GM04504 (cell line): ENCODE measurements at regions not wholly inside any gene's neighbourhood (a gene's known extent, or its start where the extent isn't known, plus 50 kb on each side); places are given as distances from the start of the nearest gene placed in this dataset.

Experiments
- DNase-seq: peaks from one replicate; pipeline ENCODE4 v3.0.0-alpha.2; 2012; ENCODE audit warnings: low read depth

GRCh38 chr3:193827040-193827669, 234.1 kb downstream of the OPA1 start:
- no peak for DNase-seq

DNA sequence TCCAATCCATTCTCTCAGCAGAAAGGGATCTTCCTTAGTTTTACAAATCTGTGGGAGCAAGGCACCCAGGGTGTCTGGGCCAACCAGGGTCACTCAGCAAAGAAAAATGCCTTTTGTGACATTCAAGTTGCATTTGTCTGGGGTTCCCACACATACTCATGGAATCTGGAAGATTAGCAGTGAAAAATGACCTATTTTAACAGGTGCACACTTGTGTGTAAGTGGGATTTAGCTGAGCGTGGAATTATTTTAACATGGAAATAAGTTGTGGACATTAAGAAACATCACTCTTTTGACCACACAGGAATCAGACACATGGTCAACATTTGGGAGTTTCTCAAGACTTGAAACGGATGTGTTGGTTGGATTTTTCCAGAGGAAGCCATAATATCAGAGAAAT, 234.9 kb downstream of the OPA1 start:
- DNase-seq, result no peak

DNA sequence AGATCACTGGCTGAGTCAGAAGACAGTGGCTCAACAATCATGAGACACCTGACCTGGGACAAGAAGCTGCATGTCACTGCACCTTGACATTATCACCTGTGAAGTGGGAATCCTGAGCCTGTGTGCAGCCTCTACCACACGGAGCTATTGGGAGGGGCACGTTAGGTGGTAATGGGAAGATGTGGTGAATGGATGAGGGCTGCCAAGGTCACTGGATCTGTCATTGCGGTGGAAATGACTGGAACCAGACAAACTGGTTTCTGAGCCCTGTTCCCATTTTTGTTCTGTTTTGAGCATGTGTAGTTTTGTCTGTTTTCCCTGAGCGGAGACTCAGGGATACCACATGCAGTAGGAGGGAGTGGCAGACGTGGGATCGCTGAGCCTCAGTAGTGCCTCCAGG, 235.5 kb downstream of the OPA1 start:
- no peak for DNase-seq

GRCh38 chr3:193829781-193830180, 236.8 kb downstream of the OPA1 start:
- DNase-seq, result peak; percentile 9

DNA sequence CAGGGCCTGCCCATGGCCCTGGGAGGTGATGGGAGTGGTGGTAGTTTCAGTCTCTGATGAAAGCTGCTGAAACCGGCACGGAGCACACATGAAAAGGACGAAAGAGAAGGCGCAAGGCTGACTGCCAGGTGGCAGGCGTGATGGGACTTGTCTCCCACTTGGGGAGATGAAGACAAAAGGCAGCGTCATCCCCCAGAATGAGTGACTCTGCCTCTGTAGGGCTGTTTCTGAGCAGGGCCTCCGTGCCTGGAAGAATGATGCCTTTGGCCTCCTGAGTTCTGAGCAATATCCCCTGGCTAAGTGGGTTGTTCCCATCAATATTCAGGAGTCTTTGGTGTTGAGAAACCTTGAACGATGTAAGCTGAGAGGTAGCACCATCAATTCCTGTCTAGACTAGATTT, 237.8 kb downstream of the OPA1 start:
- no peak for DNase-seq

DNA sequence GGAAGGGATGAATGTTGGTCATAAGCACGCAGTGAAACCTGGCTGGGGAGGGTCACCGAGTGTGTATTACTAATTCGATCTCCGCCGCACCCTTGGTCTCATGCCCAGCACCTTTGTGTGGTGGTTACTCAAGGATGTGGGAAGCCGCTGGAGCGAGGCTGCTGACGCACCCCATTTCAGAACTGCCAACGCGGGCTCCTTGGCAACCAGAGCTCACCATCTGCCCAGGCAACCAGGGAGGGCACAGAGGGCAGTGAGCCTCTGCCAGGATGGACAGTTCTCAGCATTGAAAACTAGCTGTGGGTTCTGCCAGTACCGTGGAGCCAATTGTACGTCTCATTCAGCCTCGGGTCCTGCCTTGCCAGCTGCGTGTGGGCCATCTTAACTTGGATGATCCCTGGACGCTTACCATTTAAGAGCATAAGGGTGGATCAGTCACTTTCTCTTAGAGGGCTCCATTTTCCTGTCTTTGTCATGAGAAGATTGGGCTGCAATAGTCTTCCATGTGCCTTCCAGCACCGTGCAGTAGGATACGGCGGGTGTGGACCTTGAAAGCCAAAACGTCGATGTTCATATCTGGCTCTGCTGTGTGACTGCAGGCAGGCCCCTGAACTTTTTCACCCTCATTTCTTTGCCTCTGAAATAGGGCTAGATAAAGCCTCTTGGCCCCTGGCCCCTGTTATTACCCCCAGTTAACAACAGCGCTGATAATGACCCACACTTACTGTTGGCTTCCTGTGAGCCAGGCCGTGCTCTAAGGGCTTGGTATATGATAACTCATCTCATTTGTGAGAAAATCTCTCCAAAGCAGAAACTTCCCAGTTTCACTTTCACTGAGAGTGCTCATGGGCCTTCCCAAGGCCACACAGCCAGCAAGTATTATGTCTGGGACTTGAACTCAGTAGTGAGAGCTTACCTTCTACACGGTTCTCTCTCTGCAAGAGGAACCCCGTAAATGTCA, 238.8 kb downstream of the OPA1 start:
- DNase-seq, result no peak

GRCh38 chr3:193832833-193833413, 239.9 kb downstream of the OPA1 start:
- DNase-seq, result no peak

DNA sequence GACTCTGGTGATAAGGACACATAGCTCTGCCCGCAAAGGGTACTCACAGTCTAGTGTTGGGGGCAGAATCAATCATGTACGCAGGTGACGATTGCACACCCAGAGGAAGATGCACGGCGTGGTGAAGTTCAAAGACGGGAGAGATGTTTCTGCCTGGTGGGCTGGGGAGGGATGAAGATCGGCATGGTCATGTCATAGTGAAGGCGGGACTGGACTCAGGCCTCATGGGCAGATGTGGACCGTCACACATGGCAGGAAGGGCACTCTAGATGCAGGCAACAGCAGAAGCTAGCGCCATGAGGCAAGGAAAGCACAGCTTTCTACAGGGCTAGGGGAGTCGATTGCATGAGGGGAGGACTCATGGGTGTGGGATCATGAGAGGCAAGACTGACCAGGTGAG, 240.6 kb downstream of the OPA1 start:
- no peak for DNase-seq

- DNase-seq, result no peak
Observed at GRCh38 chr3:193835414-193835813, 242.4 kb downstream of the OPA1 start.

GRCh38 chr3:193836511-193836910, 243.5 kb downstream of the OPA1 start:
- DNase-seq, result no peak

- no peak for DNase-seq
Observed at GRCh38 chr3:193836918-193837317, 243.9 kb downstream of the OPA1 start.

GRCh38 chr3:193837347-193837827, 244.4 kb downstream of the OPA1 start:
- DNase-seq, result no peak

DNA sequence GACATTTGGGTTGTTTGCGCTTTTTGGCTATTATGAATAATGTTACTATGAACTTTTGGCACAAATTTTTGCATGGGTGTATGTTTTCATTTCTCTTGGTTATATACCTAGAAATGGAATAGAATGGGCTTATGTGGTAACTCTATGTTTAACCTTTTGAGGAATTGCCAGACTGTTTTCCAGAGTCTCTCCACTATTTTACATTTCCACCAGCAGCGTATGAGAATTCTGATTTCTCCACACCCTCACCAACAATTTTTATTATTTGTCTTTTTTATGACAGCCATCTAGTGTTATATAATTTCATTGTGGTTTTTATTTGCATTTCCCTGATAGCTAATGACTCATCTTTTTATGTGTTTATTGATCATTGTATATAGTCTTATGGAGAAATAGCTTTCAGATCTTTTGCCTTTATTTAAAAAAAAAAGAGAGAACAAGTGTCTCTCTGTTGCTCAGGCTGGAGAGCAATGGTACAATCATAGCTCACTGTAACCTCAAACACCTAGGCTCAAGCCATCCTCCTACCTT, 247.2 kb downstream of the OPA1 start:
- DNase-seq, result no peak

DNA sequence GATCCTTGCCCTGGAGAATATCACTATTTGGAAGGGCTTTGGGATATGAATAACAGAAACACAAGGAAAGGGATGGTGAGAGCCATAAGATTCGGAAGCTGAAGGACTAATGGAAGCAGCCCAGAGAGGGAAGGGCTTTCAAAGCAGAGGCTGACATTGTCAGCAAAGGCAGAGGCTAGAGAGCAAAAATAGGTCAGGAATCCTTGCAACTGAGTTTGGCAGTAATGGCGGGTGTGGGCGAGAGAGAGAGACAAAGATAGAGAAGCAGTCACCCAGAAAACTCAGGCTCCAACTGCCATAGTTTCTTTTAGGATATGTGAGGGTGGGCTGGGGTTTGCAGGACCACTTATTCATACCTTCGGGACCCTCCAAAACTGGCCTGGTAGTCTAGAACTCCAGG, 248.6 kb downstream of the OPA1 start:
- DNase-seq, result no peak

DNA sequence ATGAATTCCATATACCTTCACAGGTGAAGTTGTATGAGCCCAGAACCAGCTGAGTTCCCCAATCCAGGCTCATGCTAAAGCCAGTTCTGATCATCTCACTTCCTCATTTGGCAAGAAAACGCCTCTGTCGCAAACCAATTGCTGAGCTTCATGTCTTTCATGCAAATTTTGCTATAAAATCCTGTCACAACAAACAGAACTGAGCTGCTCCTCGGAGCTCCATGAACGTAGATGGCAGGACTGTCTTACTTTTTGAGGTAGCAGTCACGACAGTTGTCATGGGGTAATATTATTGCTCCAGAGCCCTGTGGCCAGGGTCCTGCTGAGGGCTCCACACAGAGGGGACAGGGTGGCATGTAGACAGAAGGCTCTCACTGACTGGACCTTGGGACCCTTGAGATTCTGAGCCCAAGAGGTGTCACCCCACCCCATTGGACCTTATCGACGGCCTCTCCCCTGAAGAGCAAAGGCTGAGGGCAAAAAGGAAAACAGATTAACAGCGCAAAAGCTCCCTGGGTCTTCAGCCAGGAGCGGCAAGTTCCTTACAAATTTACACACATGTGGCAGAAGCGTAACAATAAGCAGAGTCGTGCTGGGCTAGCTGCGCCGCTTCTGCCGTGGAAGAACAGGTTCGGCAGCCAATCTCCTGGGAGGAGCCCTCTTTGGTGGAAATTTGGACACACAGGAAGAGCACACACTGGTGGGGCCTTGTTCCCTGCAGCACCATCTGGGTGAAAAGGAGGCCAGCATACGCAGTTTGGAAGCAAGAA, 249.2 kb downstream of the OPA1 start:
- DNase-seq, result no peak

- DNase-seq, result no peak
Observed at GRCh38 chr3:193842832-193843473, 249.9 kb downstream of the OPA1 start.

DNA sequence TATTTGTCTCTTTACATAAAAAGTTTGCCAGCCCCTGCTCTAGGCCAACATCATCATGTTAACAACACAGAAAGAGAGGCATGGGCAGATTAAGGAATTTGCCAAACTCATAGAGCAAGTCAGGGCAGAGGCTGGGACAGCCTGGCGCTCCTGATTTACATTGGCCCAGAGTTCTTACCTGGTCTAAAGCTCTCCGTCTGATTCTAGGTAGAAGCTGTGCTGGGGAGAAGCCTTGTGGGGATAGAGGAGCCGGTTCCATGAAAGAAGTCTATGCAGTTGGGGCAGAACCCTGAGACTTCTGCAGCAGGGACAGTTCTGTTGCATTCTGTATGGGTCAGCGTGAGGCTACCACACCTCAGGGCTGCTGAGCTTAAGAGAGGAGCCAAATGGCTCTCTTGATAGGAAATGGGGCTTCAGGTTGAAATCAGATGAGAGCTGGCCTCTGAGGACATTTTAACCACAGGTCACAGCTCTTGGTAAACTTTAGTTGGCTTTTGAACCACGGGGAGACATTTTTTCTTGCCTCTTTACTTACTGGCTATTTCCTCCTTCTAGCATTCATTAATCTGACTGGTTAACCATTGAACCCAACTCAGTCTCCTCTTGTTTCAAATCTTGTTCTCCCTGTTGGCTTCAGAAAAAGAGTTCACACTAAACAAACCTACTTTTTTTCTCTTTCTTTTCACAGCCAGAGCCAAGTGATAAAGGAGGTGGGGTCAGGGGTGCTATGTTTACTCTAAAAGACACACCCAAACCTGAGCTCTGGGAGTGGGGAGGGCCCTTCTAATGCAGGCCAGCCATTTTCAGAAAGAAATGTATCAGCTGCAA, 250.7 kb downstream of the OPA1 start:
- DNase-seq, result no peak

DNA sequence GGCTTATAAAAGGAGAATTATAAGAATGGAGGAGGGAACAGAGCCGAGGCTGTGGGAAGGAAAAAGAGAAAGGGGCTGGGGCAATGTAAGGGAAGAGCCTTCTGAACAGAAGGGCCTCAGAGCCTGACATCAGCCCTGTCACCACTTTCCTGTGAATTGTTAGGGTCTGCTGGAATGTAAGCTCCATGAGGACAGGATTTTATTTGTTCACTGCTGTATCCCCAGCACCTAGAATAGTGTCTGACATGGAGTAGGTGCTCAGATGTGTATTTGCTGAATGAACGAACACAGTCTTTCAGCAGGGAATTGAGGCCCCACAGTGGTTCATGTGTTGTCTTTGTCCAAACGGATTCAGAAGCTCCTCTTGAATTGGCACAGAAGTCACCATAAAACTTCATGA, 251.5 kb downstream of the OPA1 start:
- DNase-seq, result no peak

DNA sequence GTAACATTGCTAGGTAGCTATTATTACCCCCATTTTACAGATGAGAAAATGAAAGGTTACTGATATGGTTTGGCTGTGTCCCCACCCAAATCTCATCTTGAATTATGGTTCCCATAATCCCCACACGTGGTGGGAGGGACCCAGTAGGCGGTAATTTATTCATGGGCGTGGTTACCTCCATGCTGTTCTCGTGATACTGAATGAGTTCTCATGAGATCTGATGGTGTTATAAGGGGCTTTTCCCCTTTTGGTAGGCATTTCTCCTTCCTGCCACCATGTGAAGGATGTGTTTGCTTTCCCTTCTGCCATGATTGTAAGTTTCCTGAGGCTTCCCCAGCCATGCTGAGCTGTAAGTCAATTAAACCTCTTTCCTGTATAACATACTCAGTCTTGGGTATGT, 252.1 kb downstream of the OPA1 start:
- no peak for DNase-seq

DNA sequence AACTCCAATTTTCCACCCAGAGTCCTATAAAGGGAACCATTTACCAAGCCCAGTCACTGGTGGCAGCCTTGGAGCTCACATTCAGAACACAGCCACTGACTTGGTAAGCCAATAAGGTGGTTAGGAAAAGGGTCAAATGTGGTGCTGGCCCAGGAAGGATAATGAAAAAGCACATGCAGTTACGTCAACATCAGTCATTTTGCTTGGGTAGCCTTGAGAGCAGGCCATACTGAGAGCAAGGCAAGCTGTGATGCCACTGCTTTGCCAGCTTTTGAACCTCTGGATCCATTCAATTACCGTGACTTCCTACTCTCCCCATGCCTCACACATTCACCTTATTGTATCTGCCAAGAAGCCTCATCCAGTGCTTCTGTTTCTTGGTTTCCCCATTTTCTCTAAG, 253.6 kb downstream of the OPA1 start:
- no peak for DNase-seq

DNA sequence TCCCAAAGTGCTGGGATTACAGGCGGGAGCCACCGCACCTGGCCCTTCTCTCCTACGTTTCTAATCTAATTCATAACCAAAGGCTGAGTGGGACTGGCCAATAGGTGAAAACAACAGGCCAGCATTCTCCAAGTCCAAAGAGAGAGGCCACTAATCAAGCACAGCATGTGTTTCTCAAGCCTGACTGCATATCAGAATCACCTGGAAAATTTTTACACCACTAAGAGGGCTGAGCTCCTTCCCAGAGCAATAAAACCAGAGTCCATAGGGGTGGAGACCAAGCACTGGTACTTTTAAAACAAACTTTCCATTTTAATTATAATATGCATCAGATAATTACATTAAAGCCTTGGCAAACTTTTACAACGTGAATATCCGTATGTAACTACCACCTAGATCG, 254.4 kb downstream of the OPA1 start:
- no peak for DNase-seq
